Vagina (tissue), 2 donors: ENCODE measurements at regions not wholly inside any gene's neighbourhood (a gene's known extent, or its start where the extent isn't known, plus 50 kb on each side); places are given as distances from the start of the nearest gene placed in this dataset.

ENCODE experiments used
- POLR2A ChIP-seq, 2 donors: fragments of 450-650 bp; IDR thresholded peaks; one replicate each; pipeline ENCODE4 v1.6.1; 2017; ENCODE audit warnings: antibody characterized with exemption in 2 of 2, mild to moderate bottlenecking in 2 of 2, moderate library complexity in 2 of 2
- TF ChIP-seq, protein P1 (sequence below), 3 experiments: fragments of 450-650 bp in 2 of 3; fragments of 200-600 bp in 1 of 3; sonication (generic) in 1 of 3; IDR thresholded peaks; one replicate each; pipeline ENCODE4 v1.5.1; 2017 to 2019; ENCODE audit warnings: antibody characterized with exemption in 3 of 3, mild to moderate bottlenecking in 2 of 3, moderate library complexity in 2 of 3

DNA sequence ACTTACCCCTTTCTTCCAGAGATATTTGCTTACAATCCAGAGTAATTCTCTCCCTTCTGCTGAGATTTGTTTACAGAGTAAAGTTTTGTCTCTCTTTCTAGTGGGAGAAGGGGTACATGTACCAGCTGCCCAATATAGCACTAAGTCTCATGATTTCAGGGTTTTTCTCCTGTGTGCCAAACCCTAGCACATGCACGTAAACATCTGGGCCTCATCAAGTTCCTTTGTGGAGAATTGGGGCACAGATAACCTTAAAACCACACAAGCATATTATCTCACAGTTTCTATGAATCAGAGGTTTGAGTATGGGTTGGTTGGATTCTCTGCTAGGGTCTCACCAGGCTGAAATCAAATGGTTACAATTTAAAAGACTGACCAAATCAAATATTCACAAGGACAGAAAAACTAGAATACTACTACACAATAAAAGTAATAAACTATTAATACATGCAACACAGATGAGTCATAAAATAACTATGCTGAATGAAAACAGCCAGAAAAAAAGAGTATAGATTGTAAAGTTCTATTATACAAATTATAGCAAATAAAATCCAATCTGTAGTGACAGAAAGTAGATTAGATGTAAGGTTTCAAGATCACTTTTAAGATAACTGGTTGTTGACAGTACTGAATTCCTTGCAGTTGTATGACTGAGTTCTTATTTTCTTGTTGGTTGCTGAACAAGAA is 347.4 kb upstream of the PTBP2 start:
- TF ChIP-seq POLR2A (IDR thresholded peaks at IDR 0.05) = no peak
- TF ChIP-seq, protein P1, sequence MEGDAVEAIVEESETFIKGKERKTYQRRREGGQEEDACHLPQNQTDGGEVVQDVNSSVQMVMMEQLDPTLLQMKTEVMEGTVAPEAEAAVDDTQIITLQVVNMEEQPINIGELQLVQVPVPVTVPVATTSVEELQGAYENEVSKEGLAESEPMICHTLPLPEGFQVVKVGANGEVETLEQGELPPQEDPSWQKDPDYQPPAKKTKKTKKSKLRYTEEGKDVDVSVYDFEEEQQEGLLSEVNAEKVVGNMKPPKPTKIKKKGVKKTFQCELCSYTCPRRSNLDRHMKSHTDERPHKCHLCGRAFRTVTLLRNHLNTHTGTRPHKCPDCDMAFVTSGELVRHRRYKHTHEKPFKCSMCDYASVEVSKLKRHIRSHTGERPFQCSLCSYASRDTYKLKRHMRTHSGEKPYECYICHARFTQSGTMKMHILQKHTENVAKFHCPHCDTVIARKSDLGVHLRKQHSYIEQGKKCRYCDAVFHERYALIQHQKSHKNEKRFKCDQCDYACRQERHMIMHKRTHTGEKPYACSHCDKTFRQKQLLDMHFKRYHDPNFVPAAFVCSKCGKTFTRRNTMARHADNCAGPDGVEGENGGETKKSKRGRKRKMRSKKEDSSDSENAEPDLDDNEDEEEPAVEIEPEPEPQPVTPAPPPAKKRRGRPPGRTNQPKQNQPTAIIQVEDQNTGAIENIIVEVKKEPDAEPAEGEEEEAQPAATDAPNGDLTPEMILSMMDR (IDR thresholded peaks at IDR 0.05) = no peak
